ENCODE measurements at regions not wholly inside any gene's neighbourhood (a gene's known extent, or its start where the extent isn't known, plus 50 kb on each side); places are given as distances from the start of the nearest gene placed in this dataset.

DNA sequence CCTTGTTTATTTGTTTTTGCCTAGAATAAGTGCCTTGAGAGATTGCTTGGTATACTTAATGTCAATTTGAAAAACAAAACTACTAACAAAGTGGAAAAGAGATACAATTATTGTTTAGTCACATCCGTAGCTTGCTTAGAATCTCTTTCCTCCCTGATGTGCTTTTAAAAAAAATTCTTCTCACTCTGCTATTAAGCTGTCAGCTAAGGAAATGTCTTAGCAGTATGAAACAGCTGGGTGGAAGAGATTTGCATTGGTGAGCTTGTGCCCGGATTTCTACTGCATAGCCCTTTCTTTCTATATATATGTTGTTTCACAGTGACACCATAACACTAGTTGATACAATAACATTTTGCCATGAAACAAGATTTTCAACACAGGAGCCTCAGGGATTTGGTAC is 229.4 kb upstream of the RGS6 start:
- TF ChIP-seq, protein P1, sequence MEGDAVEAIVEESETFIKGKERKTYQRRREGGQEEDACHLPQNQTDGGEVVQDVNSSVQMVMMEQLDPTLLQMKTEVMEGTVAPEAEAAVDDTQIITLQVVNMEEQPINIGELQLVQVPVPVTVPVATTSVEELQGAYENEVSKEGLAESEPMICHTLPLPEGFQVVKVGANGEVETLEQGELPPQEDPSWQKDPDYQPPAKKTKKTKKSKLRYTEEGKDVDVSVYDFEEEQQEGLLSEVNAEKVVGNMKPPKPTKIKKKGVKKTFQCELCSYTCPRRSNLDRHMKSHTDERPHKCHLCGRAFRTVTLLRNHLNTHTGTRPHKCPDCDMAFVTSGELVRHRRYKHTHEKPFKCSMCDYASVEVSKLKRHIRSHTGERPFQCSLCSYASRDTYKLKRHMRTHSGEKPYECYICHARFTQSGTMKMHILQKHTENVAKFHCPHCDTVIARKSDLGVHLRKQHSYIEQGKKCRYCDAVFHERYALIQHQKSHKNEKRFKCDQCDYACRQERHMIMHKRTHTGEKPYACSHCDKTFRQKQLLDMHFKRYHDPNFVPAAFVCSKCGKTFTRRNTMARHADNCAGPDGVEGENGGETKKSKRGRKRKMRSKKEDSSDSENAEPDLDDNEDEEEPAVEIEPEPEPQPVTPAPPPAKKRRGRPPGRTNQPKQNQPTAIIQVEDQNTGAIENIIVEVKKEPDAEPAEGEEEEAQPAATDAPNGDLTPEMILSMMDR (IDR thresholded peaks at IDR 0.05): no peak
- no peak overlapping the region for H3K27ac ChIP-seq
- H3K4me3 ChIP-seq: no peak overlapping the region
- DNase-seq (ENCODE audit: low spot score): no peak

DNA sequence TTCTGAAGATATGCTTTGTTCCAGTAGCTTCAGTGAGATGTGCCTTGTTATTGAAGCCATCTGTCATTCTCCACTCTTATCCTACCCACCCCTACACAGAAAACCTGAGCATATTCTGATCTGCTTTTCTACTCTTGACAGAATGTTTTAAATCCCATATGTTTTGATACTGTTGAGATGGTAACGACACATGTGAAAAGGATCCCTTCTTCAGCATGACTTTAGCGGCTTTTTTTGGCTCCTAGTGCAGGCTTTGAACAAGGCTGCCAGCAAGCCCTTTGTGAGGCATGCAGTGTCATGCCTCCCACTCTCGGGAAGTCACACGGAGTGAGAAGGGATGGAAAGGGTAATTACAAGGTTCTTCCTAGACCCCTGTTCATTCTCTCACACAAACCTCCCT is 228.8 kb upstream of the RGS6 start:
- TF ChIP-seq, protein P1 (IDR thresholded peaks at IDR 0.05): no peak

DNA sequence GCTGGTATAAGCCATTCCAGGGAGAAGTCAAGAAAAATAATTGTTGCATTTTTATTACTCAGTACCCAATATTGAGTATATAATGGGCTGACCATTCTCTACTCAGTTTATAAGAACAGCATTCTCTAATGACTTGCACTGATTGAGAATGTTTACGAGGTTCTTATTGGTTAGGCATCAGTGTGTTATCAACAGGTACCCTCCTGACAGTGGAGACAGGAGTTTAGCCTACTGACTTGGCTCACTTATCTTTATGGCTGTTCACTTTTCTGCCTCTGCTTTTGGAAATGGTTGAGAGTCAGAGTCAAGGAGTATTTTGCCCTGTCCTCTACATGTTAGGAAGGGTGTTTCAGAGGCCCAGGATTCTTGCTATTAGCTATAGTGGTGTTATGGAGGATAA is 228.0 kb upstream of the RGS6 start:
- Histone ChIP-seq H3K27ac (no peak overlapping the region), H3K4me3 (no peak overlapping the region)
- DNase-seq (ENCODE audit: low spot score): no peak
- TF ChIP-seq, protein P1 (IDR thresholded peaks at IDR 0.05): no peak

More for the DNA sequence above, 228.8 kb upstream of the RGS6 start:
- DNase-seq (ENCODE audit: low spot score): no peak
- no peak overlapping the region for H3K27ac ChIP-seq
- no peak overlapping the region for H3K4me3 ChIP-seq

- no peak for DNase-seq (ENCODE audit: low spot score)
- TF ChIP-seq, protein P1 (IDR thresholded peaks at IDR 0.05): no peak
- no peak overlapping the region for H3K4me3 ChIP-seq
- no peak overlapping the region for H3K27ac ChIP-seq
Observed at GRCh38 chr14:71705460-71705859, 226.8 kb upstream of the RGS6 start.

DNA sequence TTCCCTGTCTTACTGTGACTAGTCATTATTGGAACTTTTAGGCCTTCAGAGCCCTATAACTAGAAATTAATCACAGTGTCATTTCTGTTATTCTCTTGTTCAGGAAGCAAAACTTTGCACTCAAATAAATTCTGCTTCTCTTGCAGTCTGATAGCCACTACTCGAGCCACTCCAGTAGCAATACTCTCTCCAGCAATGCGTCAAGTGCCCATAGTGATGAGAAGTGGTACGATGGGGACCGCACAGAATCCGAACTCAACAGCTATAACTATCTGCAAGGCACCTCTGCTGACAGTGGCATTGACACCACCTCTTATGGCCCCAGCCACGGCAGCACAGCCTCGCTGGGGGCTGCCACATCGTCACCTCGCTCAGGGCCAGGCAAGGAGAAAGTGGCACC is 223.2 kb upstream of the RGS6 start:
- no peak overlapping the region for H3K4me3 ChIP-seq
- H3K27ac ChIP-seq: no peak overlapping the region
- DNase-seq (ENCODE audit: low spot score): no peak
- TF ChIP-seq, protein P1 (IDR thresholded peaks at IDR 0.05): no peak

GRCh38 chr14:71709987-71710386 is 222.2 kb upstream of the RGS6 start:
- TF ChIP-seq, protein P1 (IDR thresholded peaks at IDR 0.05): no peak
- no peak overlapping the region for H3K4me3 ChIP-seq
- DNase-seq (ENCODE audit: low spot score): no peak
- H3K27ac ChIP-seq: peak overlapping the region; percentile 9 to 78

GRCh38 chr14:71711125-71711524 is 221.1 kb upstream of the RGS6 start:
- TF ChIP-seq, protein P1 (IDR thresholded peaks at IDR 0.05): no peak
- no peak for DNase-seq (ENCODE audit: low spot score)
- Histone ChIP-seq H3K27ac (peak overlapping the region in 1 of 2 donors; percentile 78), H3K4me3 (no peak overlapping the region)
